GM08714 (cell line): ENCODE measurements at regions not wholly inside any gene's neighbourhood (a gene's known extent, or its start where the extent isn't known, plus 50 kb on each side); places are given as distances from the start of the nearest gene placed in this dataset.
"Not testable (repeated sequence)": the region's sequence is repeated elsewhere in the genome, so short reads cannot be mapped to it uniquely, and the experiment has no call there.

ENCODE experiments used
- H3K4me3 ChIP-seq: fragments of 200-500 bp; sonication (Bioruptor generic); 2 replicates; pipeline ENCODE4 v1.5.1; 2014; ENCODE audit warnings: mild to moderate bottlenecking, low read length, inconsistent platforms
- ZNF274 ChIP-seq: IDR thresholded peaks from 2 replicates; pipeline ENCODE4 v1.6.1; 2012; ENCODE audit warnings: mild to moderate bottlenecking, low read depth, low read length

GRCh38 chr6:27726619-27727023, 185.6 kb downstream of the OR2B2 start:
- no peak for TF ChIP-seq ZNF274
- H3K4me3 ChIP-seq, result no peak overlapping the region

GRCh38 chr6:27720607-27721580, 191.3 kb downstream of the OR2B2 start:
- no peak for TF ChIP-seq ZNF274
- peak overlapping the region; percentile 45; the same call in 1 of the 2 replicates for H3K4me3 ChIP-seq

GRCh38 chr6:27719039-27719438, 193.2 kb downstream of the OR2B2 start:
- not testable (repeated sequence) for H3K4me3 ChIP-seq

DNA sequence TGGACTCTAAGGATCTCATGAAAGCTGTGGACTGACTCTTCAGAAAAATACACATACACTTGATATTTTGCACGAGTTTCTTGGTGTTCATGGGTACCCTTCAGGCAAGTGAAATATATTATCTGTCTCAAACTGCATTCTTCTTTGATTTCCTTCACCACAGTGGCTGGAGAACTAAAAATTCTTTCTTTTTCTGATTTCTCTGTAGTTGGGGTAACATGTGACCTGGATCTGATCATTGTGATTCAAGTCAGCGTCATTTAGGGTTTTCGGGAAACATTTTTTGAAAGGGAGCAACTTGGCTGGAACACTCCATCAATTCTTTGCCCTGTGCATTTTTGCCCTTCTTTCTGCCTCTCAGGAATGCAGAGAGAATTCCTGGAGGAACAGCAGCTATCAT, 205.8 kb downstream of the OR2B2 start:
- TF ChIP-seq ZNF274, result no peak

DNA sequence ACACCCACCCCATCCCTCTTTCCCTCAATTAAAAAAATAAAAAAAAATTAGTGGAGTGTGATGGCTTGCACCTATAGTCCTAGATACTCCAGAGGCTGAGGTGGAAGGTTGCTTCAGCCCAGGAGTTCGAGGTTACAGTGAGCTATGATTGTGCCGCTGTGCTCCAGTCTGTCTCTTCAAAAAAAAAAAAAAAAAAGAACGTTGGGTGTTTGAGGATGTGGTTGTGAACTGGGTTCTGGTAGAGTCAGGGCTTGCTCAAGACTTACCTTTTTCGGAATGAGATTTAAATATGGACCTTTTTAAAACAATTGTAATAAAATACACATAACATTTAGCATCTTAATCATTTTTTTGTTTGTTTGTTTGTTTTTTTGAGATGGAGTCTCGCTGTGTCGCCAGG, 211.9 kb downstream of the OR2B2 start:
- no peak for TF ChIP-seq ZNF274

More for the DNA sequence above, 205.8 kb downstream of the OR2B2 start:
- no peak overlapping the region for H3K4me3 ChIP-seq

GRCh38 chr6:27694547-27694874, 217.7 kb downstream of the OR2B2 start:
- TF ChIP-seq ZNF274, result no peak
- H3K4me3 ChIP-seq, result peak overlapping the region; percentile 86

More for the DNA sequence above, 211.9 kb downstream of the OR2B2 start:
- H3K4me3 ChIP-seq, result no peak overlapping the region

- TF ChIP-seq ZNF274, result no peak
- peak overlapping the region; percentile 86 for H3K4me3 ChIP-seq
These were observed 218.2 kb downstream of the OR2B2 start for GRCh38 chr6:27693766-27694546.

DNA sequence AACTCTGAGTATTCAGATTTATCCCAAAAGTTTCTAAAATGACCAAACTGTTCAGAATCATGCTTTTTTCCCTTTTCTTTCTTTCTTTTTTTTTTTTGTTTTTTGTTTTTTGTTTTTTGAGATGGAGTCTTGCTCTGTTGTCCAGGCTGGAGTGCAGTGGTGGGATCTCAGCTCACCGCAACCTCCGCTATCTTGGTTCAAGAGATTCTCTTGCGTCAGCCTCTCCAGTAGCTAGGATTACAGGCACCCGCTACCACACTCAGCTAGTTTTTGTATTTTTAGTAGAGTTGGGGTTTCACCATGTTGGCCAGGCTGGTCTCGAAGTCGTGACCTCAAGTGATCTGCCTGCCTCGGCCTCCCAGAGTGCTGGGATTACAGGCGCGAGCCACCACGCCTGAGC, 219.2 kb upstream of the ZNF184 start:
- not testable (repeated sequence) for H3K4me3 ChIP-seq

DNA sequence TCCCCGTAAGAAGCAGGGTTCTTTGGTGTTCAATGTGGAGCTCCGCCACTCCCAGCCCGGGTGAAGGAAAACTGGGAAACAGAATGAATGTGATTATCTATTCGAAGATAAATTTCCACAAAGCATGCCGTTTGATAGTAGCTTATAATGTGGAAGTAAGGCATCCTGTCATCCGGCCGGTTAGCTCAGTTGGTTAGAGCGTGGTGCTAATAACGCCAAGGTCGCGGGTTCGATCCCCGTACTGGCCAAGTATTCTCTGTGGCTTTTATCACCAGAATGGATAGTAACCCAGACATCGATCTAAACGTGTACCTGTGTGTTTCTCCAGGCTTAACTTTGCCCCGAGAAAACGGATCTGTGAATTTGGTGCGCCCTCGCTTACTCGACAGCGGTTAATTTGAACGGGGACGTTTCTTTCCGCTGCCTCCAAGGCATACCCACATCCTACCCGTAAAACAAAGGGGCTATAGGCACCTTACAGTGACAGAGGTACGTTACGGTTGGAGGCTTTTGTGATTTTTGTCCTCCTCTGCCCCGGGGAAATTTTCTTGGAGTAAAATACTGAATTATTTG, 215.2 kb upstream of the ZNF184 start:
- peak overlapping the region; percentile 61 for H3K4me3 ChIP-seq
- no peak for TF ChIP-seq ZNF274

- no peak for TF ChIP-seq ZNF274
- H3K4me3 ChIP-seq, result peak overlapping the region; percentile 61
These were observed 214.5 kb upstream of the ZNF184 start for GRCh38 chr6:27687154-27688013.

- no peak for TF ChIP-seq ZNF274
These were observed 212.4 kb upstream of the ZNF184 start for GRCh38 chr6:27685279-27685678.

GRCh38 chr6:27684264-27685211, 211.6 kb upstream of the ZNF184 start:
- peak overlapping the region; percentile 37; the same call in 1 of the 2 replicates for H3K4me3 ChIP-seq
- no peak for TF ChIP-seq ZNF274

More at GRCh38 chr6:27685279-27685678, 212.4 kb upstream of the ZNF184 start:
- H3K4me3 ChIP-seq, result no peak overlapping the region; the same call in 1 of the 2 replicates

DNA sequence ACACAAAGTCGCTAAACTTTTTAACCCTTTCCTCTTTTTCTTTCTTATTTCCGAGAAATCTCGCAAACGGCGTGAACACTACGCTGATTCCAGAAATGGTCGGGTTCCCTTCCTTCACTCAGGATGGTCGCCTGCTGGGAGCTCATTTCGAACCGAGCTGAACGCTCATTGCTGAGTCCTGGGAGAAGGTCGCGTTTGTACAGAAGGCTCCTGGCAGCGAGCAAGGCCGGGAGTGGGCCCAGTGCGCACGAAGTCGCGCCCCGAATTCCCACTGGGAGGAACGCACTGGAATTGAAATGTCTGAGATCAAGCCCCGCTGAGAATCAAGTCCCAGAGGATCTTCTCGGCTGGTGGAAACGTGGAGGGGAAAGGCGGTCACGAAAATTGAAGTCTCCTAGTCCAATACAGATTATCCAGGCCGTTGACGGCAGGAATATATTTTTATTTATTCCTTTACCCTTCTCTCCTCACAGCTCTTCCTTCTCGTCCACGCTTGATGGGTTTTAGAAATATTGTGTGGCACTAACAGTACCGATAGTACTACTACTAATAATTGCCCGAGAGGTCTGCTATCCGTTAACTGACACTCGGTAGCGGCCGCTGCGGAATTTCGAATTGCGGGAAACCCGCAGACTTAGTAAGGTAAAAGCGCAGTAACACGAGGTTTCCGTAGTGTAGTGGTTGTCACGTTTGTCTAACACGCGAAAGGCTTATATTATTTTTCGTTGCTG, 207.2 kb upstream of the ZNF184 start:
- H3K4me3 ChIP-seq, result peak overlapping the region; percentile 79; the same call in 1 of the 2 replicates
- no peak for TF ChIP-seq ZNF274
